ENCODE measurements at regions not wholly inside any gene's neighbourhood (a gene's known extent, or its start where the extent isn't known, plus 50 kb on each side); places are given as distances from the start of the nearest gene placed in this dataset.

- TF ChIP-seq, protein P1, sequence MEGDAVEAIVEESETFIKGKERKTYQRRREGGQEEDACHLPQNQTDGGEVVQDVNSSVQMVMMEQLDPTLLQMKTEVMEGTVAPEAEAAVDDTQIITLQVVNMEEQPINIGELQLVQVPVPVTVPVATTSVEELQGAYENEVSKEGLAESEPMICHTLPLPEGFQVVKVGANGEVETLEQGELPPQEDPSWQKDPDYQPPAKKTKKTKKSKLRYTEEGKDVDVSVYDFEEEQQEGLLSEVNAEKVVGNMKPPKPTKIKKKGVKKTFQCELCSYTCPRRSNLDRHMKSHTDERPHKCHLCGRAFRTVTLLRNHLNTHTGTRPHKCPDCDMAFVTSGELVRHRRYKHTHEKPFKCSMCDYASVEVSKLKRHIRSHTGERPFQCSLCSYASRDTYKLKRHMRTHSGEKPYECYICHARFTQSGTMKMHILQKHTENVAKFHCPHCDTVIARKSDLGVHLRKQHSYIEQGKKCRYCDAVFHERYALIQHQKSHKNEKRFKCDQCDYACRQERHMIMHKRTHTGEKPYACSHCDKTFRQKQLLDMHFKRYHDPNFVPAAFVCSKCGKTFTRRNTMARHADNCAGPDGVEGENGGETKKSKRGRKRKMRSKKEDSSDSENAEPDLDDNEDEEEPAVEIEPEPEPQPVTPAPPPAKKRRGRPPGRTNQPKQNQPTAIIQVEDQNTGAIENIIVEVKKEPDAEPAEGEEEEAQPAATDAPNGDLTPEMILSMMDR (IDR thresholded peaks at IDR 0.05; ENCODE audit: low read depth, low read length): no peak
- H3K4me3 ChIP-seq (replicated peaks in 1 of 2; ENCODE audit: low read depth in 2 of 2, low read length in 2 of 2): no peak overlapping the region
- no peak for DNase-seq (ENCODE audit: low read depth in 2 of 2)
Observed at GRCh38 chr5:56426693-56427092, 193.6 kb upstream of the ANKRD55 start.

- no peak overlapping the region for H3K4me3 ChIP-seq (replicated peaks in 1 of 2; ENCODE audit: low read depth in 2 of 2, low read length in 2 of 2)
- TF ChIP-seq, protein P1 (IDR thresholded peaks at IDR 0.05; ENCODE audit: low read depth, low read length): no peak
- DNase-seq (ENCODE audit: low read depth in 2 of 2): no peak
Observed at GRCh38 chr5:56422076-56422762, 189.1 kb upstream of the ANKRD55 start.

- DNase-seq (ENCODE audit: low read depth in 2 of 2): no peak
- TF ChIP-seq, protein P1 (IDR thresholded peaks at IDR 0.05; ENCODE audit: low read depth, low read length): no peak
Observed at GRCh38 chr5:56421246-56422075, 188.3 kb upstream of the ANKRD55 start.

GRCh38 chr5:56420323-56420722, 187.2 kb upstream of the ANKRD55 start:
- no peak overlapping the region for H3K4me3 ChIP-seq (replicated peaks in 1 of 2; ENCODE audit: low read depth in 2 of 2, low read length in 2 of 2)
- TF ChIP-seq, protein P1 (IDR thresholded peaks at IDR 0.05; ENCODE audit: low read depth, low read length): no peak
- no peak for DNase-seq (ENCODE audit: low read depth in 2 of 2)

More at GRCh38 chr5:56421246-56422075, 188.3 kb upstream of the ANKRD55 start:
- H3K4me3 ChIP-seq (replicated peaks in 1 of 2; ENCODE audit: low read depth in 2 of 2, low read length in 2 of 2): no peak overlapping the region

GRCh38 chr5:56419667-56420066, 186.5 kb upstream of the ANKRD55 start:
- no peak overlapping the region for H3K4me3 ChIP-seq (replicated peaks in 1 of 2; ENCODE audit: low read depth in 2 of 2, low read length in 2 of 2)
- TF ChIP-seq, protein P1 (IDR thresholded peaks at IDR 0.05; ENCODE audit: low read depth, low read length): no peak
- no peak for DNase-seq (ENCODE audit: low read depth in 2 of 2)

- no peak overlapping the region for H3K4me3 ChIP-seq (replicated peaks in 1 of 2; ENCODE audit: low read depth in 2 of 2, low read length in 2 of 2)
- DNase-seq (ENCODE audit: low read depth in 2 of 2): peak; percentile 67 to 76
- TF ChIP-seq, protein P1 (IDR thresholded peaks at IDR 0.05; ENCODE audit: low read depth, low read length): no peak
Observed at GRCh38 chr5:56415356-56415765, 182.2 kb upstream of the ANKRD55 start.
